HG02642 (cell line): ENCODE measurements at regions not wholly inside any gene's neighbourhood (a gene's known extent, or its start where the extent isn't known, plus 50 kb on each side); places are given as distances from the start of the nearest gene placed in this dataset.
"Not testable (repeated sequence)": the region's sequence is repeated elsewhere in the genome, so short reads cannot be mapped to it uniquely, and the experiment has no call there.

Source experiments
- ATAC-seq: cut with Tn5 transposase; IDR thresholded peaks from one replicate; pipeline ENCODE4 v1.9.1; 2021; ENCODE audit warnings: mild to moderate bottlenecking; ENCODE audit not compliant: unreplicated experiment, poor library complexity

DNA sequence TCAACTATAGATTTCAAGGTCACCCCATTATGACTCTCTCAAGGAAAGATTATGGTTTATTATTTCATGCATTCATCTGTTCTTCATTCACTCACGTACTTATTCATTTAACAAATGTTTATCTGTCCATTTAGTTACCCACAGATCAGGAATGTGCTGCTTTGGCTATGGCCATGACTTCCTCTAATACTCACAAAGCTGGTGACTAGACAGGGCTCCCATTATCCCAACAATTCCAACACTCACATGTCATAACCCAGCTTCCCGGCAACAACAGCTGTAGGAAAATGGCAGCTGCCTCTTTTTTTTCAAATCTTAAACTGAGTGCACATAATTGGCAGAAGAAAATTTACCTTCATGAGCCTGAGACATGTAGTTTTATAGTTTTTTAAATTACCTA lies 190.8 kb upstream of the CCDC196 start:
- no peak for ATAC-seq

DNA sequence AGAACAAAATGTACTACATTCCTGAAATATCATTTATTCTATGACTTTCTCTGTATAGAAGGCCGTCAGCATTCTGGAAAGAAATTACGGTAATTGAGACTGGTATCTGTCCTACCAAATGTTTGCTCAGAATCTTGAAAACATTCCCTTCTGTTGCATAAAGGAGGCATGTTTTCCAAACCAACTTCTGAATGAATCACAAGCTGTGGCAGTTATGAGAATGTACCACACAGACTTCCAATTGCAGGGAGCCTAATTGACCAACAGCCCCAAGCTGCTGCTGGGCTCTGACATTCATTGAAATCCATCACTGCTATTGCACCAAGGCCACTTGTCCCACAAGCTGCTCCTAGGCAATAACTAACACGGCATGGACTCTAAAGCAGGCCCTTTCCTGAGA lies 185.3 kb upstream of the CCDC196 start:
- ATAC-seq: no peak

DNA sequence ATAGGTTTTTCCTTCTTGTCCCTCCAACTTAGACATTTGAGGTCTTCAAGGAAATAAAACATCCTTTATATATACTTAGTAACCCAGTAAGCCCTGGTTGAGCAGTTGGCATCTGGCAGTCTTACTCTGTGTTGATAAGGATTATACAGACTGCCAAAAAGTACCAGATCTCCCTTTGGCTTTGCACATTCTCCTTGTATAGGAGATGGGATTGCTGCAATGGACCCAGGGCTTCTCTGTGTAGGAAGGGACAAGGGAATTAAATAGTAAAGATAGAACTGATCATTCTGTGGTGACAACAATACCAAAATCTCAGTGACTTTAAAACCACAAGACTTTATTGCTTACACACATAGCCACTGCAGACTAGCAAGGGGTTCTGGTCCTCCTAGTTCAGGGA lies 180.1 kb upstream of the CCDC196 start:
- no peak for ATAC-seq

DNA sequence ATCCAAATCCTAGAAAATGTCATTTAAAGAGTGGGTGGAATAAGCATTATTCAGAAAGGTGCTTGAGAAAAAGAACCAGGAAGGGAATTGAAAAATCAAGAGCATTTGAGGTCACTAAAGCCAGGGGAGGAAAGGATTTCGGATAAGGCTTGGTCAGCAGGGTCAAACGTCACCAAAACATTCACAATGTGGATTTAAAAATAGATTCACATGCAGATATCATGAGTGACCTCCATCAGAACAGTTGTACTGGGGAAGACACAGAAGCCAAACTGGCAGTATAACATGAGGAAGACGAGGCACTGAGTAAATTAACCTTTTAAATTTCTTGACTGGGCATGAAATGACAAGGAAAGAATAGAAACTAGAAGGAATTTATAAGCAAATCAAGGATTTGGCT lies 175.1 kb upstream of the CCDC196 start:
- ATAC-seq: no peak

- no peak for ATAC-seq
These were observed 174.2 kb upstream of the CCDC196 start for GRCh38 chr14:66311990-66312389.

DNA sequence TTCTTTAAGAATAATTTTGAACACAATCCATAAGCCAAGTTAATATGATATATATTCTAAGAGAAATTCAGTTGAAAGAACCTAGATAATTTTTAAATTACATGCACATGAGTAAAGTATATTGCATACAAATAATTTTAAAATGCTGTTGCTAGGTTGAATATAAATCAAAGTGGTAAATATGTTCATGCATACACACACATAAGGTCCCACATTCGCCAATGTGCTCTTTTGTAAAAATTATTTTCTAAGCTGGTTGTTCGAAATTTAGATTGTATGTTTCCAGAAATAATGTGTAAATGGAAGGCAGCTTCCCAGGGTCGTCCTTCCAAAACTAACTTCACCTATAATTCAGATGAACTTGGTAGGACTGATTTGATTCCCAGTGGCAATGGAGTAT lies 173.7 kb upstream of the CCDC196 start:
- ATAC-seq: no peak

DNA sequence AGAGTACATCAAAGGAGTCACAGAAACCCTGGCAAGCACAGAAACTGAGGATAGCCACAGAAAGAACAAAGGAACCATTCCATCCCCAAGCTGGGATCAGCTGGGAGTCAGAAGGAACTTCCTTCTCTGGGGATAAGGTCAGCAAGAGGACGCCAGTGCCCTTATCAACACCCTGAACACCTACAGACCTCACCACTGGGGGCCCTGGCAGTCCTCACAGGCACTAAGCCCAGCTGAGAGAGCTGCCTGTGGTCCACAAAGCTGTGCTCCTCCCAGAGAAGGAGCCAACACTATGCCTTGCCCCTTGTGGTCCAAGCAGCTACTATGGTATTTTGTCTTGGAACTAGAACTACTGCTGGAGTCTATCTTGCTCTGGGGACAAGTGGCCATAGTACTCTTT lies 171.1 kb upstream of the CCDC196 start:
- no peak for ATAC-seq

DNA sequence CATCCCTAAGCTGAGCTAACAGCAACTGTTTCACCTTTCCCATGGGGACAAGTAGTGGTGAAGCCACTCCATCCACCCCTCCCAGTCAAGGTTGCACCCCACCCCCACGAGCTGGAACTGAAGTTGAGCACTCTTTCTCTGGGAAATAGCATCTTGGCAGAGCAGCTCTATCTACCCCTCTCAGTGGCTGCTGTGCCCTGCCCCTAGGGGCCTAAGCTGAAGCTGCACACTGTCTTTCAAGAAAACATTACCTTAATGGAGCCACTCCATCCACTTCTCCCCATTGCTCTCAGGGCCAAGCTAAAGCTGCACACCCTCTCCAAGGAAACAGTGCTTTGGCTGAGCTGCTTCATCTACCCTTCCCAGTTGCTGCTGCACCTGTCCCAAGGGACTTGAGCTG lies 170.6 kb upstream of the CCDC196 start:
- no peak for ATAC-seq

- no peak for ATAC-seq
These were observed 163.6 kb upstream of the CCDC196 start for GRCh38 chr14:66322564-66322963.

GRCh38 chr14:66330228-66330627 lies 155.9 kb upstream of the CCDC196 start:
- ATAC-seq: no peak

DNA sequence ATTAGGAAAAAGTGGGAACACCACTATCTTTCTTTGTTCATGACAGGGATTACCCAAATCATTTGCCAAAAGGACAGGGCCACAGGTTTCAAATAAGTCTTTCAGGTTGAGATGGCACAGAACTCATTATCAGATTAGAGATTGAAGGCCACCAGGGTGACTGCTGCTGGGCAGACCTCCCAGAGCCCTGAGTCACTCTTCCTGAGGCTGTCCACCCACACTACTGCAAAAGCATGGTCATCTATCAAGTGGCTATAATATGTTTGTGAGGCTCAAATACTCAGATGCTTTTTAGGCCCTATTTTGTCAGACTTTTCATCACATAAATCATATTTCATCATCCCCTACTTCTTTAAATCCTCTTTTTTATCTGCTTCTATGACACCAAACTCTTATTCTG lies 155.3 kb upstream of the CCDC196 start:
- no peak for ATAC-seq

- not testable (repeated sequence) for ATAC-seq
These were observed 152.9 kb upstream of the CCDC196 start for GRCh38 chr14:66333293-66333692.

DNA sequence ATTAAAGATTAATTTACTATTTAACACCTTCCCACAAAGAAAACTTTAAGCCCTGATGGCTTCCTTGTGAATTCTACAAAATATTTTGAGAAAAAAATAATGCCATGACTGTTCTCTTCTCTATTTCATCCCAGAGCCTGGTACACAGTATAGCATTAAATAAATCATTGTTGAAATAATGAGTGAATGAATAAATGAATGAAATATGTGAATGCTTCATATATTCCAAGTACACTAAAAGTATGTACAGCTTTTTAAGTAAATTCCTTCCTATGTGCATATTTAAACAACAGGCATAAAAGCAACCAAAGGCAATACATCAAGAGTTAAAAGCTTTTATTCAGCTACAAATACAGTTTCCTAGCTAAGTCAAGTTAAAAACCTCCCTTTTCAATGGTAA lies 144.9 kb upstream of the CCDC196 start:
- ATAC-seq: no peak

DNA sequence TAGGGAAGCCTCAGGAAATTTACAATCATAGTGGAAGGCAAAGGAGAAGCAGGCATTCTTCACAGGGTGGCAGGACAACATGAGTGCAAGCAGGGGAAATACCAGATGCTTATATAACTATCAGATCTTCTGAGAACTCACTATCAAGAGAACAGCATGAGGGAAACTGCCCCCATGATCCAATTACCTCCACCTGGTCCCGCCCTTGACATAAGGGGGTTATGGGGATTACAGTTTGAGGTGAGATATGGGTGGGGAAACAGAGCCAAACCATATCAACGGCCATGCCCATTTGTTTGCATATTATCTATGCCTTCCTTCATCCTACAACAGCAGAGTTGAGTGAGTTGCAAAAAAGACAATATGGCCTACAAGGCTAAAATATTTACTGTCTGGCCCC lies 140.2 kb upstream of the CCDC196 start:
- no peak for ATAC-seq

DNA sequence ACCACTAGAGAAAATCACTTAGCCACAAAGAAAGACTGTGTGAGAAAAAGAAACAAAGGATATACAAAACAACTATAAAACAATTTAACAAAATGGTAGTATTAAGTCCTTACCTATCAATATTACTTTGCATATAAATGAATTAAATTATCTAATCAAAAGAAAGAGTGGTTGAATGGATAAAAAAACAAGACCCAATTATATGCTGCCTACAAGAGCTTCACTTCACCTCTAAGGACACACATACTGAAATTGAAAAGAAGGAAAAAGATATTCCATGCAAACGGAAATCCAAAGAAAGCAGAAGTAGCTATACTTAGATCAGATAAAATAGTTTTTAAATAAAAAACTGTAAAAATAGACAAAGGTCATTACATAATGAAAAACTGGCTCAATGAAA lies 134.9 kb upstream of the CCDC196 start:
- no peak for ATAC-seq

DNA sequence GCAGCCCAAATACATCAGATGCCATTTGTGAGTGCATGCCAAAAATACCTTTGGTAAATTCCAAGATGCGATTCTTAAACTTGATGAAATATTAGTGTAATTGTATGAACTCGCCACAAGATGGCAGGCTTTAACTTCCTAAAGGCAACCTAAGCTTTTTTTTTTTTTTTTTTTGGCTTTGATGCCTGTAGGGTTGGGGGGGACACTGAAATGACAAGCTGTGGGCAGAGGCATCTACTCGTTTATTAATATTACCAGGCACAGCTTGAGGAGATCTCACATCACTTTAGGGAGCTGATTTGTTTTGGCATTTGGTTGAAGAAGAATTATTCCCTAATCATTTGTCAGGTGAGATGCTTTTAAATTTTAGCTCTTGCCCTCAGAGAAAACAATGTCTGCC lies 126.7 kb upstream of the CCDC196 start:
- ATAC-seq: no peak

- no peak for ATAC-seq
These were observed 125.7 kb upstream of the CCDC196 start for GRCh38 chr14:66360366-66360926.

- ATAC-seq: no peak
These were observed 125.2 kb upstream of the CCDC196 start for GRCh38 chr14:66361013-66361412.

DNA sequence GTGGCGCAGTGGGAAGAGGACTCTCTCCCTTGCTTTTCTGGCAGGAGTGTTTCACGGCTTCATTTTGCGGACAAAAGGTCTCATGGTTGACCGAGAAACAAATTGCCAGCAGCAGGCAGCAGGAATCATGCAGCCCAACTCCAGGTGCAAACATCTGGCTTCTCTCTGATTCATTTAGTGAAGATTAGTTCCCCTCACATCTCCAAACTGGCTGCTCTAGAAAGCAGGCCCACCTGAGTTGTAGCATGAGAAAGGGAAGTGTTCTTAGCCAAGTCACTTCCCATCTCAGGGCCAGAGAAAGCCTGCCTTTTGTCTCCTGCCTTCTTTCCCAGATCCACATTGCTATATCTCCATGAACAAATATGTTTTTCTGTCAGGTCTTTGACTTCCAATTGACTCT lies 120.8 kb upstream of the CCDC196 start:
- no peak for ATAC-seq

- no peak for ATAC-seq
These were observed 116.9 kb upstream of the CCDC196 start for GRCh38 chr14:66369157-66369697.

- no peak for ATAC-seq
These were observed 114.4 kb upstream of the CCDC196 start for GRCh38 chr14:66371776-66372175.

DNA sequence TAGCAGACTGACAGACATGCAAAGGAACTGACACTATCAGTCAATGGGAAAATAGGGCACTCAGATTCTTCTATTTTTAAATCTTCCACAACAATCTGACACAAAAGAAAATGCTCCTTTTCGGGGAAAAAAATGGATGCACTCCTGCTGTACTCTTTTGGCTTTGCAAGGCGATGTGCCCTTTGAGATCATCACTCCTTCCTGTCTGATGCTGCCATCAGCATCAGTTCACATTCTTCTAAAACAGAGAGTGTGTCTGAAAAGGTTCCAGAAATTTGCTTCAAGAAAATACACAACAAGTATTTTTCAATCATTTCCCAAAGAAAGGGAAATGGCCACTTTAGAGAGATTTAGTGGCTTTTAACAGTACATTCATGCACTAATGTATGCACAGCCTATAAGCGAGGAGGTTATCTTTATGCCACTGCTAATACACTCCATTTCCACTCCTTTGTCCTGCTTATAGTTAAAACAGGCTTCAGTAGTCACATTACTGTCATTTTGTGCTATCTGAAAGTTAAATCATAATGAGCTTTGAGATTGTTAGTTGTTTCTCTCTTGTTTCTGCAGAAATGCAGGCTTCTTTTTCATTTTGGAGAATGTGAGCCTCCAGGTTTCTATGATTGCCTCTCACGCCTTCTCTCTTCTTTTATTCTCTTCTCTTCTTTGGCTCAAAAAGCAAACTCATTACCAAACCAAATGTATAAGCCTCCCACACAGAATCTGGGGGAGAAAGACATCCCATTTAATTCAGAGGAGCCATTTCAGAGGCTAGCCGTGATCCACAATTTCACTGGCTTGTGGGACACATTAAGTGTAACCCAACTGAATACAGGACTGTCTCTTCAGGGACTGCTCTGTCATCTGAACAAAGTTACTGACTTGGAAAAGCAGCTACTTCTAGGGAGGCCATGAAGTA lies 110.9 kb upstream of the CCDC196 start:
- ATAC-seq: no peak
